GM21737 (cell line): ENCODE measurements at regions not wholly inside any gene's neighbourhood (a gene's known extent, or its start where the extent isn't known, plus 50 kb on each side); places are given as distances from the start of the nearest gene placed in this dataset.

ENCODE experiments used
- ATAC-seq: cut with Tn5 transposase; IDR thresholded peaks from one replicate; pipeline ENCODE4 v1.9.1; 2021; ENCODE audit warnings: mild to moderate bottlenecking, moderate library complexity; ENCODE audit not compliant: unreplicated experiment

- ATAC-seq: no peak
Observed at GRCh38 chr2:81576713-81577112, 1272.2 kb upstream of the LRRTM1 start.

GRCh38 chr2:81551040-81551634 is 1246.6 kb upstream of the LRRTM1 start:
- no peak for ATAC-seq

GRCh38 chr2:81550277-81550676 is 1245.7 kb upstream of the LRRTM1 start:
- no peak for ATAC-seq

- ATAC-seq: no peak
Observed at GRCh38 chr2:81549646-81550045, 1245.1 kb upstream of the LRRTM1 start.

- no peak for ATAC-seq
Observed at GRCh38 chr2:81545626-81546025, 1241.1 kb upstream of the LRRTM1 start.

GRCh38 chr2:81542119-81542518 is 1237.6 kb upstream of the LRRTM1 start:
- ATAC-seq: no peak

- ATAC-seq: no peak
Observed at GRCh38 chr2:81529944-81530343, 1225.4 kb upstream of the LRRTM1 start.

GRCh38 chr2:81528852-81529480 is 1224.4 kb upstream of the LRRTM1 start:
- peak; percentile 73 for ATAC-seq

- no peak for ATAC-seq
Observed at GRCh38 chr2:81523344-81523743, 1218.8 kb upstream of the LRRTM1 start.

- no peak for ATAC-seq
Observed at GRCh38 chr2:81513328-81513727, 1208.8 kb upstream of the LRRTM1 start.

- ATAC-seq: no peak
Observed at GRCh38 chr2:81505586-81505985, 1201.0 kb upstream of the LRRTM1 start.

GRCh38 chr2:81495556-81495955 is 1191.0 kb upstream of the LRRTM1 start:
- no peak for ATAC-seq

GRCh38 chr2:81483254-81483653 is 1178.7 kb upstream of the LRRTM1 start:
- no peak for ATAC-seq

- no peak for ATAC-seq
Observed at GRCh38 chr2:81481994-81482368, 1177.4 kb upstream of the LRRTM1 start.

- no peak for ATAC-seq
Observed at GRCh38 chr2:81481242-81481993, 1176.9 kb upstream of the LRRTM1 start.

- no peak for ATAC-seq
Observed at GRCh38 chr2:81467096-81467495, 1162.5 kb upstream of the LRRTM1 start.

GRCh38 chr2:81462420-81462819 is 1157.9 kb upstream of the LRRTM1 start:
- no peak for ATAC-seq

GRCh38 chr2:81445176-81445575 is 1140.6 kb upstream of the LRRTM1 start:
- no peak for ATAC-seq

- no peak for ATAC-seq
Observed at GRCh38 chr2:81437456-81438000, 1133.0 kb upstream of the LRRTM1 start.

- no peak for ATAC-seq
Observed at GRCh38 chr2:81436256-81436655, 1131.7 kb upstream of the LRRTM1 start.

GRCh38 chr2:81412681-81413080 is 1108.1 kb upstream of the LRRTM1 start:
- no peak for ATAC-seq

GRCh38 chr2:81403508-81403907 is 1099.0 kb upstream of the LRRTM1 start:
- ATAC-seq: no peak
